HG03457 (cell line): ENCODE measurements at regions not wholly inside any gene's neighbourhood (a gene's known extent, or its start where the extent isn't known, plus 50 kb on each side); places are given as distances from the start of the nearest gene placed in this dataset.
"Not testable (repeated sequence)": the region's sequence is repeated elsewhere in the genome, so short reads cannot be mapped to it uniquely, and the experiment has no call there.

ENCODE experiments used
- ATAC-seq: cut with Tn5 transposase; IDR thresholded peaks from one replicate; pipeline ENCODE4 v1.9.1; 2021; ENCODE audit warnings: moderate number of reproducible peaks; ENCODE audit not compliant: unreplicated experiment

GRCh38 chr1:245031041-245031440 lies 123.7 kb upstream of the KIF26B start:
- no peak for ATAC-seq

- ATAC-seq: no peak
Observed at GRCh38 chr1:245026247-245026646, 128.5 kb upstream of the KIF26B start.

DNA sequence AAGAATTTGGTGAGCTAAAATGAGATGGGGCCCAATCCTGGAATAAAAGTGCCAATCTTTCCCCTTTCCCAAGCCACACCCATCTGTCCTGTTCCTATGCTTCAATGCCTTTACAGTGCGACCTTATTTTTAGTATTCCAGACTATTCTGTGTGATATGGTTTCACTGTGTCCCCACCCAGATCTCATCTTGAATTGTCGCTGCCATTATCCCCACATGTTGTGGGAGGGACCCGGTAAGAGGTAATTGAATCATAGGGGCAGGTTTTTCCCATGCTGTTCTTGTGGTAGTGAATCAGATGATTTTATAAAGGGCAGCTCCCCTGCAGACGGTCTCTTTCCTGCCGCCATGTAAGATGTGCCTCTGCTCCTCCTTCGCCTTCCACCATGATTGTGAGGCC lies 129.3 kb upstream of the KIF26B start:
- no peak for ATAC-seq

- ATAC-seq: no peak
Observed at GRCh38 chr1:245023222-245023621, 131.6 kb upstream of the KIF26B start.

GRCh38 chr1:245019910-245020486 lies 134.8 kb upstream of the KIF26B start:
- ATAC-seq: no peak

- ATAC-seq: no peak
Observed at GRCh38 chr1:245016700-245017099, 138.1 kb upstream of the KIF26B start.

DNA sequence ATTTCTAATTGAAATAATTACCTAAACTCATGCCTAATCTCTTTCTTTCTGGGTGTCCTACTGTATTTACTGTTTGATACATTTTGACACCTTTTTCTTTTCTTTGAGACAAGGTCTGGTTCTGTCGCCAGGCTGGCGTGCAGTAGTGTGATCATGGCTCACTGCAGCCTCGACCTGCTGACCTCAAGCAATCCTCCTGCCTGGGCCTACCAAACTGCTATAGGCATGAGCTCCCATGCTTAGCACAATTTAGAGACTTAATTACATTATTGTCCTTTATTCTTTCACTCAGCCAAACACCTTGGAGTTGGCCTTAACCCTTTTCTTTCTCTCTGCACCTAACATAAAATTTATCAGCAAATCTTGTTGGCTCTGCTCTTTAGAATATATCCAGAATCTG lies 139.8 kb upstream of the KIF26B start:
- no peak for ATAC-seq

GRCh38 chr1:245014247-245015029 lies 140.3 kb upstream of the KIF26B start:
- ATAC-seq: no peak

DNA sequence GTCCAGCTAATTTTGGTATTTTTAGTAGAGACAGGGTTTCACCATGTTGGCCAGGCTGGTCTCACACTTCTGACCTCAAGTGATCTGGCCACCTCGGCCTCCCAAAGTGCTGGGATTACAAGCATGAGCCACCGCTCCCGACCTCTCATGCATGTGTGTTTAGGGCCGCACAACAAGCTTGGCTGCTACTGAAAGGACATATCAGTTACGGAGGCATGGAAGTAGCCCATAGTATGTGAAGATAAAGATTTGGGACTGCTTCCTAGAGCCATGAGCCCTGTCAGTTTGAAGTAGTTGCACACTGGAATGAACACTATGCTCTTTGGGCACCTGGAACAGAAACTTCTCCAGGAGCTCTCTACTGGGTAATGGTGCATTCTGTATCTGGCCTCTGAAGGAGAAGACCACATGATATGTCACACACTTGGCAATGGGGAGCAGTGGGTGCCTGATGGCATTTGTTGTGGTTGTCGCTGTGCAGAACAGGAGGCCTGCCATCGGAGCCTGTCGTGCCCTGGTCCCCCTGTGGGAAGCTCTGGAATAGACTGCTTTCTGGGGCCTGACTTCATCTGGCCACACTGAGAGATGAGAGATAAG lies 144.7 kb upstream of the KIF26B start:
- ATAC-seq: no peak

DNA sequence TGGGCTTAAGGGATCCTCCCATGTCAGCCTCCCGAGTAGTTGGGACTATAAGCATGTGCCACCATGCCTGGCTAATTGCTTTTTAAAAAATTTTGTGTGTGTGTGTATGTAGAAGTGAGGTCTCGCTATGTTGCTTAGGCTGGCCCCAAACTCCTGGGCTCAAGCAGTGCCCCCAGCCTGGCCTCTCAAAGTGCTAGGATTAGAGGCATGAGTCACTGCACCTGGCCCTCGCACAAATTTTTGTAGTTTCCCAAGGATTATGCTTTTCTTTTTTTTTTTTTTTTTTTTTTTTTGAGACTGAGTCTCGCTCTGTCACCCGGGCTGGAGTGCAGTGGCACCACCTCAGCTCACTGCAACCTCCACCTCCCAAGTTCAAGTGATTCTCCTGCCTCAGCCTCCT lies 144.4 kb upstream of the HNRNPU start:
- no peak for ATAC-seq

DNA sequence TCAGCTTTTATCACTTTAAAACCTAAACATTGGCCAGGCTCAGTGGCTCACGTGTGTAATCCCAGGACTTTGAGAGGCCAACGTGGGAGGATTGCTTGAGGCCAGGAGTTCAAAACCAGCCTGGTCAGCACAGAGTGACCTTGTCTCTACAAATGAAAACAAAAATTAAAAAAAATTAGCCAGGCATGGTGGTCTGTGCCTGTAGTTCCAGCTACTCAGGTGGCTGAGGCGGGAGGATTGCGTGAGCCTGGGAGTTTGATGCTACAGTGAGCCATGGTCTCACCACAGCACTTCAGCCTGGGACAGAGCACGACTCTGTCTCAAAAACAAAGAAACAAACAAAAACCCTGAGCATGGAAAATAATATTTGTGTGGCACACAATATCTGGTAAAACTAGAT lies 143.5 kb upstream of the HNRNPU start:
- no peak for ATAC-seq

DNA sequence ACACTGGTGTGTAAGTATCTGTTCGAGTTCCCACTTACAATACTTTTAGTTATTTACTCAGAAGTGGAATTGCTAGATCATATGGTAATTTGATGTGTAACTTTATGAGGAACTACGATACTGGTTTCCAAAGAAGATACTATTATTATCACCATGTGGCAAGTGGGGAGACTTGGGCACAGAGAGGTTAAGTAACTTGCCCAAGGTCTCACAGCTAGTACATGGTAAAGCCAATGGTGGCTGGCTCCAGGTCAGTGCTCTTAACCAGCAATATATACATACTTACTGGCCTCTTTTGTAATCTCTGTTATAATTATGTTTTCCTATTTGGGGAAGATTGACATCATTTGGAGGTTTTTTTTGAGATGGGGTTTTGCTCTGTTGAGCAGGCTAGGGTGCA lies 138.9 kb upstream of the HNRNPU start:
- ATAC-seq: no peak

- no peak for ATAC-seq
Observed at GRCh38 chr1:245001252-245001651, 136.9 kb upstream of the HNRNPU start.

DNA sequence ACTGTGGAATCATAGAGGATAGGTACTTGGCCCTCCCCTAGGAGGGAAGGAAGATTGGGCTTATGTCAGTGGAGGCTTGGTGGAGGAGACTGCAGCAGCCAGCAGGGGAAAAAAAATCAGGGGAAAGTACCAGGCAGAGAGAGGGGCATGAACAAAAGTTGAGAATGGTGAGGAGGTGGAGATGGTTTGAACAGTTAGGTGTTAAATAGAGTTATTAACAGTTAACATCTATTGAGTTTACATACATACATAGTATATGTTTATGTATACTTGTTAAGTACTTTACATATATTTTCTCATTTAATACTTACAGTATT lies 136.5 kb upstream of the HNRNPU start:
- no peak for ATAC-seq

- not testable (repeated sequence) for ATAC-seq
Observed at GRCh38 chr1:244999644-245000043, 135.3 kb upstream of the HNRNPU start.

DNA sequence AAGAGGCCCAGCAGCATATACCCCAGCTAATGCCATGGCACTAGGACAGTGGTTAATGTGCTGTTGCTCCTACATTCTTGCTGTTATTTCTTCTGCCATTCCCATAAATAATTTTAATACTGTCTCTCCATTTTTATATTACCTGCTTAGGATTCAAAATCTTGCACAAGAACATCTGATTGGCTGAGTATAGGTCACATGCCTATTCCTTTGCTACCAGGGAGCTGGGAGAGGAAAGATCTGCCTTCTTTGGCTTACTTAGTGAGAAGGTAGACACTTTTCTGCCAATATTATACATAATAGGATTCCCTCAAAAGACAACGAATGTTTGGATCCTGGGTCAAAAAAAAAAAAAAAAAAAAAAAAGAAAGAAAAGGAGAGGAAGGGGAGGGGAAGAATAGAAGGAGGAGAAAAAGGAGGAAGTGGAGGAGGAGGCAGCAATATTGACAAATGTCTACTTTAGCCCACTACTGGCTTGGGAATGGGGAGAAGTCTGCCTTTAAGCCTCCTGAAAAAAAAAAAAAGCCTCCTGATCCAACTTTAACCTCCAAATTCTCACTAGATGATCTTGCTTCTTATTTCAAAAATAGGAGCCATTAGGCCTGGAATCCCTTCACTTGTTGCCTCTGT lies 134.5 kb upstream of the HNRNPU start:
- no peak for ATAC-seq

DNA sequence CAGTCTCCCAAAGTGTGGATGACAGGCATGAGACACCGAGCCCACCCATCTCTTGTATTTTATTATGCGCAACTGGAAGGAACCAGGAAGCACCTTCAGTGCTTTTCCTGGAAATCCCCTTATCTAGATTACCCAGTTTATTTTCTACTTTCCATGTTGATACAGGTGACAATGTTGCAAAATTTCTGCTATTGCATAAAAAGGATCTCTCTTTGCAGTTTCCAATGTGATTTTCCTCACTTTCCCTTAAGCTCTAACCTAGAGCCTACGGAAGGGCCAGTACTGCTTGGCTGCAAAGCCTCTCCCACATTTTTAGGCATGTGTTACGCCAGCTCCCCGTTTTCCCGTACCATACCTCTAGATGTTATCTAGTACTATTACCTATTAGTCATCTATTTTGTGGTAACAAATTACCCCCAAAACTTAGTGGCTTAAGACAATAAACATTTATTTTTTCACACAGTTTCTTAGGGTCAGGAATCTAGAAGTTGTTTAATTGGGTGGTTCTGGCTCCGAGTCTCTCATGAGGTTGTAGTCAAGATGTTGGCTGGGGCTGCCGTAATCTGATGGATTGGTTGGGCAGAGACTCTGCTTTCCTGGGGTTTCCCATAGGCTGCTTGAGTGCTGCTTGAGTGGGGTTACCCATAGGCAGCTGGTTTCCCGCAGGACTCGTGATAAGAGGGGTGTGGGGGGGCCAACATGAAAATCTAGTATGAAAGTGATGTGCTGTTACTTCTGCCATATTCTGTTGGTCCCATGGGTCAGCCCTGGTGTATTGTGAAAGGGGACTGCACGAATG lies 131.5 kb upstream of the HNRNPU start:
- ATAC-seq: no peak

- no peak for ATAC-seq
Observed at GRCh38 chr1:244992833-244993232, 128.5 kb upstream of the HNRNPU start.

DNA sequence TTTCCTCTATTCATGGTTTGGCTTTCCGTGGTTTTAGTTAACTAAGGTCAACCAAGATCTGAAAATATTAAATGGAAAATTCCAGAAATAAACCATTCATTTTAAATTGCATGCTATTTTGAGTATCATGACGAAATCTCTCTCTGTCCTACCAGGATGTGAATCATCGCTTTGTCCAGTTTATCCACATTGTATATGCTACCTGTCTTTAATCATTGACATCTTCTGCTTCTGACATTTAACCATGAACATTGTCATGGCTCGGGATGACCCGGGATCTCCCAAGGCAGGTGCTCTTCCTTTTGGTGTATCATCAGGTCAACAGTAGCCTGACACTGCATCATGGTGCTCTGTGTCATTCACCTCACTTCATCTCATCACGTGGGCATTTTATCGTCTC lies 125.5 kb upstream of the HNRNPU start:
- ATAC-seq: no peak

DNA sequence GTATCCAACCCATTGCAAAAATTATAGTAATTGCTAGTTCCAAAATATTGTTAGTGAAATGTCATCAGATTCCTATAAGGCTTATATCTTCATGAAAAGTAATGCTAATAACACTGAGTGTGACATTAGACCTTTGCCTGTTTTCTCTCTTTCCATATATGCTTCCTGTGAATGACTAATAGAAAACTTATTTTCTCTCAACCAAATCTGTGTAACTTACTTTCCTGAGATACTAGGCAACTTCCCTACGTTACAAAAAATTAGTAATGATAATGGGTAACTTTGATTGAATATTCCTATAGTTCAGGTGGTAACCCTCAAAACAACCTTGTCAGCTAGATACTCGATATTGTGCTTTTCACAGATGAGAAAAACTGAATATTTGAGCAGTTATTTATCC lies 124.2 kb upstream of the HNRNPU start:
- no peak for ATAC-seq

- ATAC-seq: no peak
Observed at GRCh38 chr1:244980605-244981004, 116.3 kb upstream of the HNRNPU start.
